Astrocyte (in vitro differentiated cells and primary cell): ENCODE measurements at regions not wholly inside any gene's neighbourhood (a gene's known extent, or its start where the extent isn't known, plus 50 kb on each side); places are given as distances from the start of the nearest gene placed in this dataset.

Source experiments
- DNase-seq: peaks from one replicate; pipeline ENCODE4 v3.0.0-alpha.2; 2010; ENCODE audit warnings: low read depth
- FAIRE-seq: peaks from 2 replicates; lab custom pipeline; 2011; peaks lifted over from hg19 to GRCh38; lab: Jason Lieb, UNC
- H2AFZ ChIP-seq: 2 replicates; pipeline ENCODE4 v1.6.0; 2012; ENCODE audit warnings: low read depth, low read length, inconsistent platforms
- H3K27ac ChIP-seq: 2 replicates; pipeline ENCODE4 v1.5.1; 2011; ENCODE audit warnings: low read depth, low read length, inconsistent platforms
- H3K27me3 ChIP-seq: 2 replicates; pipeline ENCODE4 v1.6.0; 2011; ENCODE audit warnings: low read length, inconsistent platforms; ENCODE audit not compliant: insufficient read depth
- H3K36me3 ChIP-seq: 2 replicates; pipeline ENCODE4 v1.5.1; 2011; ENCODE audit warnings: low read length, inconsistent platforms; ENCODE audit not compliant: insufficient read depth
- H3K4me1 ChIP-seq: 2 replicates; pipeline ENCODE4 v1.5.1; 2011; ENCODE audit warnings: low read length, inconsistent platforms; ENCODE audit not compliant: insufficient read depth
- H3K4me2 ChIP-seq: 2 replicates; pipeline ENCODE4 v1.6.0; 2012; ENCODE audit warnings: low read length, inconsistent platforms
- H3K4me3 ChIP-seq: 2 replicates; pipeline ENCODE4 v1.5.1; 2011; ENCODE audit warnings: low read depth, mild to moderate bottlenecking, low read length, inconsistent platforms; ENCODE audit not compliant: insufficient read depth
- H3K79me2 ChIP-seq: 2 replicates; pipeline ENCODE4 v1.6.0; 2012; ENCODE audit warnings: mild to moderate bottlenecking, low read length, inconsistent platforms; ENCODE audit not compliant: insufficient read depth
- H3K9ac ChIP-seq: 2 replicates; pipeline ENCODE4 v1.6.0; 2012; ENCODE audit warnings: mild to moderate bottlenecking, low read length, inconsistent platforms
- H3K9me3 ChIP-seq: 2 replicates; pipeline ENCODE4 v1.5.1; 2012; ENCODE audit warnings: low read depth, mild to moderate bottlenecking, low read length, inconsistent platforms; ENCODE audit not compliant: insufficient read depth
- H4K20me1 ChIP-seq: 2 replicates; pipeline ENCODE4 v1.6.0; 2012; ENCODE audit warnings: low read length, inconsistent platforms; ENCODE audit not compliant: insufficient read depth
- H3K27ac Mint-ChIP-seq: one replicate; pipeline ENCODE4 v1.8.0; 2021; ENCODE audit warnings: mild to moderate bottlenecking, mixed read lengths; ENCODE audit not compliant: unreplicated experiment
- H3K27me3 Mint-ChIP-seq: one replicate; pipeline ENCODE4 v1.8.0; 2021; ENCODE audit warnings: low read depth, mixed read lengths; ENCODE audit not compliant: unreplicated experiment
- H3K36me3 Mint-ChIP-seq: one replicate; pipeline ENCODE4 v1.8.0; 2021; ENCODE audit warnings: low read depth, mixed read lengths; ENCODE audit not compliant: unreplicated experiment
- H3K4me1 Mint-ChIP-seq: one replicate; pipeline ENCODE4 v1.8.0; 2021; ENCODE audit warnings: low read depth, mixed read lengths; ENCODE audit not compliant: unreplicated experiment
- H3K4me3 Mint-ChIP-seq: one replicate; pipeline ENCODE4 v1.8.0; 2021; ENCODE audit warnings: mild to moderate bottlenecking, moderate library complexity, mixed read lengths; ENCODE audit not compliant: unreplicated experiment
- H3K9me3 Mint-ChIP-seq: one replicate; pipeline ENCODE4 v1.8.0; 2021; ENCODE audit warnings: mild to moderate bottlenecking, mixed read lengths; ENCODE audit not compliant: unreplicated experiment
- EZH2 ChIP-seq: IDR thresholded peaks from 2 replicates; pipeline ENCODE4 v1.6.1; 2012; ENCODE audit warnings: mild to moderate bottlenecking, low read length, inconsistent platforms; ENCODE audit not compliant: insufficient read depth
- TF ChIP-seq, protein P1 (sequence below): IDR thresholded peaks from 2 replicates; pipeline ENCODE4 v1.5.1; 2011; ENCODE audit warnings: low read depth, mild to moderate bottlenecking, inconsistent platforms, low read length, moderate library complexity; ENCODE audit not compliant: insufficient read depth

DNA sequence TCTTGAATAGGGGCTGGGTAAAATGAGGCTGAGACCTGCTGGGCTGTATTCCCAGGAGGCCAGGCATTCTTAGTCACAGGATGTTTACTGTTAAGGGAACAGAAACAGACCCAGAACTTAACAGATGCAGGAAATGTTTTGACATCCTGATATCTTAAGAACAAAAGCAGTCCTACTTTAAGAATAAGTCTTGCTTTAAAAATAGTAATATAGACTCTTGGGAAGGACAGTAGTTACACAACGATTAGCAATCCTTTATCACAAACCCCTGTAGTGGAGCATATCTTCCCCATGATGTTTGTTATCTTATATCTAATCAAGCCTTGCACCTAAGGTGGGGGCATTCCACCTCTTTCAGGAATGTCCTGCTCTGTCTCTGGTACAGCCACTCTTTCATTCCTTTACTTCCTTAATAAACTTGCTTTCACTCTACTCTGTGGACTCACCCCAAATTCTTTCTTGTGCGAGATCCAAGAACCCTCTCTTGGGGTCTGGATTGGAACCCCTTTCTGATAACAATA is 493.7 kb upstream of the SULF2 start:
- Mint-ChIP-seq H3K9me3 (peaks cover 3% of the 10 kb centered on the region), H3K27me3 (peaks cover 1% of the 10 kb centered on the region), H3K4me3 (no peak overlapping the region), H3K36me3 (no peaks in the 10 kb centered on the region), H3K4me1 (peaks cover 40% of the 10 kb centered on the region), H3K27ac (no peak overlapping the region)
- DNase-seq, result no peak
- Histone ChIP-seq H2AFZ (no peak overlapping the region), H3K4me1 (peaks cover 7% of the 10 kb centered on the region), H3K9ac (no peak overlapping the region), H3K79me2 (no peaks in the 10 kb centered on the region), H4K20me1 (no peaks in the 10 kb centered on the region), H3K4me2 (no peak overlapping the region), H3K36me3 (no peaks in the 10 kb centered on the region), H3K9me3 (no peaks in the 10 kb centered on the region), H3K27me3 (no peaks in the 10 kb centered on the region), H3K4me3 (no peak overlapping the region), H3K27ac (no peak overlapping the region)
- FAIRE-seq, result no peak
- no peak for TF ChIP-seq EZH2
- TF ChIP-seq, protein P1, sequence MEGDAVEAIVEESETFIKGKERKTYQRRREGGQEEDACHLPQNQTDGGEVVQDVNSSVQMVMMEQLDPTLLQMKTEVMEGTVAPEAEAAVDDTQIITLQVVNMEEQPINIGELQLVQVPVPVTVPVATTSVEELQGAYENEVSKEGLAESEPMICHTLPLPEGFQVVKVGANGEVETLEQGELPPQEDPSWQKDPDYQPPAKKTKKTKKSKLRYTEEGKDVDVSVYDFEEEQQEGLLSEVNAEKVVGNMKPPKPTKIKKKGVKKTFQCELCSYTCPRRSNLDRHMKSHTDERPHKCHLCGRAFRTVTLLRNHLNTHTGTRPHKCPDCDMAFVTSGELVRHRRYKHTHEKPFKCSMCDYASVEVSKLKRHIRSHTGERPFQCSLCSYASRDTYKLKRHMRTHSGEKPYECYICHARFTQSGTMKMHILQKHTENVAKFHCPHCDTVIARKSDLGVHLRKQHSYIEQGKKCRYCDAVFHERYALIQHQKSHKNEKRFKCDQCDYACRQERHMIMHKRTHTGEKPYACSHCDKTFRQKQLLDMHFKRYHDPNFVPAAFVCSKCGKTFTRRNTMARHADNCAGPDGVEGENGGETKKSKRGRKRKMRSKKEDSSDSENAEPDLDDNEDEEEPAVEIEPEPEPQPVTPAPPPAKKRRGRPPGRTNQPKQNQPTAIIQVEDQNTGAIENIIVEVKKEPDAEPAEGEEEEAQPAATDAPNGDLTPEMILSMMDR, result no peak

DNA sequence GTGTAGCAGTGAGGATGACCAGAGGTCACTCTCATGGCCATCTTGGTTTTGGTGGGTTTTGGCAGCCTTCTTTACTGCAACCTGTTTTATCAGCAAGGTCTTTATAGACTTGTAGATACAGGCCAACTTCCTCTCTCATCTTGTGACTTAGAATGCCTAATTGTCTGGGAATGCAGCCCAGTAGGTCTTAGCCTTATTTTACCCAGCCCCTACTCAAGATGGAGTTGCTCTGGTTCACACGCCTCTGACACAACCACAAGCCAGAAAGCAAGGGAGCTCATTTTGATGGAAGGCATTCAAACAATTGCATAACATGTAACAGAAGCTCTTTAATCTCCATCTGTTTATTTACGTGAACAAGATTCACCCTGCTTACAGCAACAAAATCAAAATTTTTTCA is 492.0 kb upstream of the SULF2 start:
- no peak overlapping the region for H3K4me3 ChIP-seq
- Mint-ChIP-seq H3K36me3 (no peaks in the 10 kb centered on the region), H3K27ac (peak overlapping the region; percentile 70), H3K27me3 (peaks cover 1% of the 10 kb centered on the region), H3K4me1 (peaks cover 34% of the 10 kb centered on the region), H3K4me3 (no peak overlapping the region), H3K9me3 (no peaks in the 10 kb centered on the region)
- H2AFZ ChIP-seq, result no peak overlapping the region
- no peaks in the 10 kb centered on the region for H3K4me1 ChIP-seq
- H3K79me2 ChIP-seq, result no peaks in the 10 kb centered on the region
- no peak for FAIRE-seq
- H3K9me3 ChIP-seq, result no peaks in the 10 kb centered on the region
- peak overlapping the region; percentile 21 for H3K27ac ChIP-seq
- DNase-seq, result peak; percentile 91
- H3K27me3 ChIP-seq, result peaks cover 4% of the 10 kb centered on the region
- no peak overlapping the region for H3K4me2 ChIP-seq
- no peak overlapping the region for H3K9ac ChIP-seq
- no peaks in the 10 kb centered on the region for H4K20me1 ChIP-seq
- TF ChIP-seq EZH2, result no peak
- TF ChIP-seq, protein P1, result no peak
- no peaks in the 10 kb centered on the region for H3K36me3 ChIP-seq

DNA sequence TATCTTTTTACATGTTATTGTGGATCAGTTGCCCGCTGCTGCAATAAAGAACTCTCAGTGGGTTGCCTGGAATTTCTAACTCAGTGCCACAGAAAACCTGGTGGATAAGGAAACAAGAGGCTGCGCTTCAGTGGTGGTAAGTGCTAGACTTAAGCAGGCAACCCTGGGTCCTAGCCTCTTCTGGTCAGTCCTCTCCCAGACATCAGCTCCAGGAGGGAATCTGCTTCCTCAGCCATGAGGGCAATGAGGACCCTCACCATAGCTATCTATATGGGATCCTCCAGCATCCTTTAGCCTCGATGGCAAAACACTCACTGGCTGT is 490.7 kb upstream of the SULF2 start:
- Histone ChIP-seq H3K4me2 (no peak overlapping the region), H3K36me3 (no peaks in the 10 kb centered on the region), H3K4me3 (no peak overlapping the region), H3K9ac (no peak overlapping the region), H3K27me3 (peaks cover 4% of the 10 kb centered on the region), H3K9me3 (no peaks in the 10 kb centered on the region), H2AFZ (no peak overlapping the region), H4K20me1 (no peaks in the 10 kb centered on the region), H3K27ac (no peak overlapping the region), H3K4me1 (no peaks in the 10 kb centered on the region), H3K79me2 (no peaks in the 10 kb centered on the region)
- no peaks in the 10 kb centered on the region for H3K9me3 Mint-ChIP-seq
- peaks cover 8% of the 10 kb centered on the region for H3K27me3 Mint-ChIP-seq
- no peak overlapping the region for H3K4me3 Mint-ChIP-seq
- peaks cover 34% of the 10 kb centered on the region for H3K4me1 Mint-ChIP-seq
- DNase-seq (no peak), FAIRE-seq (no peak)
- TF ChIP-seq EZH2, result no peak
- TF ChIP-seq, protein P1, result no peak
- H3K27ac Mint-ChIP-seq, result no peak overlapping the region
- no peaks in the 10 kb centered on the region for H3K36me3 Mint-ChIP-seq
